CD1c-positive myeloid dendritic cell (primary cell): ENCODE measurements at regions not wholly inside any gene's neighbourhood (a gene's known extent, or its start where the extent isn't known, plus 50 kb on each side); places are given as distances from the start of the nearest gene placed in this dataset.

Source experiments
- DNase-seq: peaks from one replicate; pipeline ENCODE4 v3.0.0-alpha.2; 2016; ENCODE audit errors: extremely low spot score

GRCh38 chr12:126582231-126582630 is 1517.0 kb downstream of the AACS start:
- DNase-seq, result no peak

DNA sequence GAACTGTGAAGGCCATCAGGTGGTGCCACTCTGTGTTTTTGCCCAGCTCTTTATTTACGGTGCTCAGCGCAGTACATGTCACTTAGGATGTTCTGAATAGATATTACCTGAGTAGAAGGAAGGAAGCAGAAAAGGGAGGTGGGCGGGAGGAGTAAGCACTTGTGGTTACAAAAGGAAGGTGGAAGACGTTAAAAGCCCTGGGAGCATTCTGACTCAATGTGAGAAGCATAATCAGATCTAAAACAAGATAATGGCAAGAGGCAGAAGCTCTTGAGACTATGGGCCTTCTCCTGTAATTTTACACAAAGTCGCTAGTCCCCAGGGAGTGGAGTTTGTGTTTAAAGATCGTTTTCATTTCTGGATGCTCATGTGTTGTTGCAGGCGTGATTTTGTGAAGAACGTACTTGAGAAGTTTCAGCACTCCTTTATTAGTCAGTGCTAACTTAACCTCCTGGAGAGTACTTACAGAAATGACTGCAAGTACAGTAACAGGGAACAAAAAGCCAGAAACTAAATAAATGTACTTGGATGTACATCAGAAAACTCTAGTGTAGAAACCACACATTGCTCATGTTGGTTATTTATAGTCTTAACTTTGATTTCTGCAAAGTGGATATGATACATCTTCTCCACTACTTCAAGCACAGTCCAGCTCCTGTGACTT is 1523.5 kb downstream of the AACS start:
- no peak for DNase-seq

- no peak for DNase-seq
Measured at GRCh38 chr12:126591533-126591932, 1526.3 kb downstream of the AACS start.

DNA sequence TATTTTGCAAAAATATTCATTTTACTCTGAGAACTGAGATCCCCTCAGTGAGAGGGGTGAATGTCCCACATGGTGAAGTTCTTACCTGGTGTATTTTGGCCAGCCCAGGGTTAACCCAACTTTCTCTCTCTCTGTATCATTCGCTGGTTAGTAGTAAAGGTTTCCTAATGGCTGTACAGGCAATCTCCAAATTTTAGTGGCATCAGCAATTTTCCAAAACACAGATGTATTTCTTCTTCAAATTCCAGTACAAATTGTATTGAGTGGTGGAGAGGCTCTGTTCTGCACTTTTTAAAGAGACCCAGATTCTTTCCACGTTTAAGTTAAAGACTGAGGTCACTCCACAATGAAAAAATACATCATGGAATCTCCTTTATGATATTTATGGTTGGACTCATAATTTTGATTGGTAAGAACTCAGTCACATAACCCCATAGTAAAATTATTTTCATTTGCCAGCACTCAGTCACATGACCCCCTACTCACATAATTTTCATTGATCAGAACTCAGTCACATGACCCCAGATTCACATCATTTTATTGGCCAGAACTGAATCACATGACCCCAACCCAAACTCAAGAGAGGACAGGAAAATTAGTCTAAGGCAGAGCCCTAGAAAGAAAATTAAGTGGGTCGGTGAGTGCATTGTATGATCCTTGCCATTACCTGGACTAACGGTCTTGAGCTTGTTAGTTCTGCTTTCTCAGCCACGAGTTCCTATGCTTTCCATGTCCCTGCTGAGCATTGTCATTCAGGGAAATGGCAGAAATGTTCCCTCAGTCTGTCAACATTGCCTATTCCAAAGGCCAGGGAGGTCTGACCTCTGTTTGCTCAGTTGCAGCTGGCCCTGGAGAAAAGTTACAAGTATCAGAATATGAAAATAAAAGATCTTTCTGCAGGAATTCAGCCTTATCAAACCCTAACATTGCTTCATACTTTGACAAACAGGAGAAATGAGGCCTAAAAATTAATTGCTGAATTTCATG is 1536.2 kb downstream of the AACS start:
- DNase-seq, result no peak

- DNase-seq, result no peak
Measured at GRCh38 chr12:126602612-126603011, 1537.4 kb downstream of the AACS start.

DNA sequence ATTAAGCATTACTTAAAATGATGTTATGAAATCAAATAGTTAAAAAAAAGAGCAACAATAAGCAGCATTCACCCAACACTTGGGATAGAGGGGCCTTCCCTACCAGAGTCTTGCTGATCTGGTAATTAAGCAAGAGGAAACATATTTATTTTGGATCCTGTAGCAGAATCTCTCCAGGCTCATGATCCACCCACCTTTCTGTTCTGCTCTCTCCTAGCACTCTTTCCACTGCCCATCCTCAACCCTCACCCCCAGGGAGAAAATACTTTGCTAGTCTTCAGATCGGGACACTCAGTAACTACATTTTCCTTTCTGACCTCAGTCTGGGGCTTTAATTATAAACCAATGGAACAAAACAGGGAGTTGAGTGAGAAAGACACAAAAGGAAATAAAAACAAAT is 1541.9 kb downstream of the AACS start:
- no peak for DNase-seq

DNA sequence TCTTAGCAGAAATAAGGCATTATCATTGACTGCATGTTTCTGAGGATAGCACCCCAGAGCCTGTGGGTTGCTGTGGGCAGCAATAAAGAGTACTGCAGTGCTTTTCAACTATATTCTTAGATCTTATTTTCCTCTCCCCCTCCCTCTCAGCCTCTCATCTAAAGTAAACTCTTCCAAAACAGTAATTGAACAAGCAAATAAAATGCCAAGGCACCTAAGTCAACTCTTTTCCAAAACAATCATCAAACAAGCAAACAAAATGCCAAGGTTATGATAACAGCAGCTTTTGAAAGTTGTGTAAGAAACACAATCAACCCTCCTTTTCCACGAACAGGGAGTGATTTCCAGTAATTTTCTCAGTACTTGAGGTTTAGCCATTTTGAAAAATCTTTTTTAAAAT is 1542.6 kb downstream of the AACS start:
- DNase-seq, result no peak

DNA sequence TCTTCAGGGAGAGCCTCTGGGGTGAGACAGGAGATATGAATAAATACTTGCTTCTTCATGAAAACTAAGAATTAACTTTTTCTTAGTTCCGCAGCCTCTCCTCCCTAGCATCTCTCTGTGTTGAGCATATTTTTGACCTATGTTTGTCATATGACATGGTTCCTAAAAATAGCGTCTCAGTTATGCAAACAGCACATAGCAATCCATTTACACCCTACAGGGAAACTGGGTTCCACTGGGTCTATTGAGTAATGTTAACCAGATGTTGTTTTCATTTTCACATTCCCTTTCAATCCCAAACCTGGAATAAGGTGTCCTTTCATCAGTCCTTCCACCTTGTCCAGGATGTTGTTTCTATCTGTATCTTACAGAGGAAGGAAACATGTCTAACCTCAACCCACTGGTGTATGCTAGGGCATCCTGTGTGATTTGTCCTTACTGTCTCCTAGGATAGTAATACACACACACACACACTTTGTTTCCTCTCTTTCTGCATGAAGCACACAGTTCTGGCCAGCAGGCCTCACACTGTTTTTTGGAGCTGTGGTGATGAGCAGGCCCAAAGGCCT is 1543.5 kb downstream of the AACS start:
- DNase-seq, result no peak

DNA sequence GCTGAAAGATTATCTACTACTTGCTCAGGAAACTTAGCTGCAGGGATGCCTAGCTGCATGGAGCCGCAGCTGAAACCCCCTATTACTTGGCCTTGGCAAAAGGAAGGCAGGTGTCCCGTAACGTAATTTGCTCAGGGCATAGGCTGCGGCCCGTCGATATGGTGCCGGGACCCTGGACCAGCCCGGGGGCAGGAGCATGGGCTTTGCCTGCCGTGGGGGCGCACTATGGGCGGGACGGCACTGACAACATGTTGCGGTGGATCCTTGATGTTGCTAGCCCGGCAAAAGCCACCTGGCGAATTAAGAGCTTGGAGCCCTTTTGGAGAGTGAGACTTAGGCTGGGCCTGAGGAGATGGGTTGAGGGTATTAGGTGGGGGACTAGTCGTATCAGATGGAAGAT is 1551.2 kb downstream of the AACS start:
- no peak for DNase-seq

- no peak for DNase-seq
Measured at GRCh38 chr12:126617312-126617711, 1552.1 kb downstream of the AACS start.

DNA sequence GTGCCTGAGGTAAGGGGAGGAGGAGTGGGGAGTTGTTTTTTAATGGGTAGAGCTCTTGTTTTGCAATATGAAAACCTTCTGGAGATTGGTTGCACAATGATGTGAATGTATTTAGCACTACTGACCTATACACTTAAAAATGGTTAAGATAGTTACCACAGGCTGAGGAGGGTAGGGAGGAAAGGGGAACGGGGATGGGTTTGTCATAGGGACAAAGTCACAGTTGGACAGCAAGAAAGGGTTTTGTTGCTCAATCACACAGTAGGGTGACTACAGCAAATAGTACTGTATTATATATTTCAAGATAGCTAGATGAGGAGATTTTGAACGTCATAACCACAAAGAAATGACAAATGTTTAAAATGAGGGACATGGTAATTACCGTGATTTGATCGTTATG is 1562.4 kb downstream of the AACS start:
- no peak for DNase-seq

- no peak for DNase-seq
Measured at GRCh38 chr12:126636821-126637220, 1571.6 kb downstream of the AACS start.

- no peak for DNase-seq
Measured at GRCh38 chr12:126644236-126645020, 1579.2 kb downstream of the AACS start.

DNA sequence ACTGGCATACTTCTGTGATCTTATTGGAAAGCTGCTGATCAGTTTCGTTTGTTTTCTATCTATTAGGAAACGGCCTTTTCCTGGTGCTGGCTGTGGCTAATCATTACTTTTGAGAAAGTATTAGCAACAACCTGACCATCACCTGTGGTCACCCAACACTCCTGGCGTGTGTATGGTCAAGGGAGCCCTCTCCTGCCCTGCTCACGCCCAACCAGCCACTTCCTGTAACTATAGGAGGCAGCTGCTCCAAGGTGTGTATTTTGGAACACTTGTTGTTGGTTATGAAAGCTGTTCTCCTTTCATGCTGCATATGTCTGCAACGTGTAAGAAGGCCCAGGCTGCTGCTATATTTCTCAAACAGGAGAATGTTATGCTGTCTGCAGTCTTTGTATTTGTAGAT is 1582.8 kb downstream of the AACS start:
- DNase-seq, result no peak

GRCh38 chr12:126651133-126651532 is 1585.9 kb downstream of the AACS start:
- no peak for DNase-seq

- no peak for DNase-seq
Measured at GRCh38 chr12:126663304-126664094, 1598.3 kb downstream of the AACS start.

DNA sequence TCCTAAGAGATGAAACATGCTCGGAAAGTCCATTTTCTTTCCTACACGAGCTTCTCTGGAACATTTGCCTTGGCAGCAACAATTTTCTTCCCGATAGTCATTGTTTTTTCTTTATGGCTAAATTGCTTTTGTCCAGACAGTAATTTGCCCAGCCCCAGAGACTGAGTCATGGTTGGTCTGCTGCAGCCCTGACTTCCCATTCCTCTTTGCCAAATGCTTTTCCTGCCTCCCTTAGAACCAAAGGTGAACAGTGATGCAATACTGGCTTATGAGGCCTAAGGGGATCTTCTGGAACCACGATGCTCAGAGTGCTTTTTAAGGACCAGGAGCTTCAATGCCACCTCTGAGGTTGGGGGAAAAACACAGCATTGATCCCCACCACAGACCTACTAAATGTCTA is 1599.6 kb upstream of the TMEM132C start:
- DNase-seq, result no peak

DNA sequence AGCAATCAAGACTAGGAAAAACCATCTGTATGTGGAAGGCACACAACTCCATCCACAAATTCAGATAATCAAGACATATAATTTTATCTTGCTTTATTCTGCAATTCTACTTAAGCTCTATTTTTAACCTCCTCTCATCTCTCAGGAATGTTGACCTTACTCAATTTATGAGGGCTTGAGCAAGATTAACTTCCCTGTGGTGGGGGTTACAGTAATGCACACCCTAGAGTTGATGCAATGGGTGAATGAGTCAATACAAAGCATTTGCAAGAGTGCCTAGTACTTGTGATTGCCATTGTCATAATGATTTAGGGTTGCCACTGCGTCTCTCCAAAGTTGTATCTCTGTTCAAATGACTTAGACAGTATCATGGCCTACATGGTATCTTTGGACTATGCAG is 1598.4 kb upstream of the TMEM132C start:
- no peak for DNase-seq

- no peak for DNase-seq
Measured at GRCh38 chr12:126668961-126669360, 1598.0 kb upstream of the TMEM132C start.

- no peak for DNase-seq
Measured at GRCh38 chr12:126676434-126676833, 1590.5 kb upstream of the TMEM132C start.

DNA sequence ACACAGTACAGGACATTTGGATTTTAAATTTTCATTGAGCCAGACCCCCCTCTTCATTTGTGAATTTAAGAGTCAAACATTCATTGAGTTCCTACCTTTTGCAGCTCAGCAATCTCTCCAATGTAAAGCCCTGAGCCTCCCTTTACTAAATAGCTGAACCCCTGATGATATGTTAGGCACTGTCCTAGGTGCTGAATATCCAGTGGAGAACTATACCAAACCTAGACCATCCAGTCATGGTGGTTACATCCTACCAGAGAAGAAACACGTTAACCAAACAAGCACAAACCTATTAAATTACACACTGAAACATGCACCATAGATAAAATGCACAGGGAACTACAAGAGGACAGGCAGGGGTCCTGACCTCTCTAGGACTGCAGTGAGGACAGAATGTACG is 1585.3 kb upstream of the TMEM132C start:
- no peak for DNase-seq
